Amygdala (tissue), 56 donors: ENCODE measurements at regions not wholly inside any gene's neighbourhood (a gene's known extent, or its start where the extent isn't known, plus 50 kb on each side); places are given as distances from the start of the nearest gene placed in this dataset.
"Not testable (repeated sequence)": the region's sequence is repeated elsewhere in the genome, so short reads cannot be mapped to it uniquely, and the experiment has no call there.

ENCODE experiments used
- DNase-seq, 56 donors: peaks; one replicate each; lab custom pipeline; 2025; lab: John Stamatoyannopoulos, UW

DNA sequence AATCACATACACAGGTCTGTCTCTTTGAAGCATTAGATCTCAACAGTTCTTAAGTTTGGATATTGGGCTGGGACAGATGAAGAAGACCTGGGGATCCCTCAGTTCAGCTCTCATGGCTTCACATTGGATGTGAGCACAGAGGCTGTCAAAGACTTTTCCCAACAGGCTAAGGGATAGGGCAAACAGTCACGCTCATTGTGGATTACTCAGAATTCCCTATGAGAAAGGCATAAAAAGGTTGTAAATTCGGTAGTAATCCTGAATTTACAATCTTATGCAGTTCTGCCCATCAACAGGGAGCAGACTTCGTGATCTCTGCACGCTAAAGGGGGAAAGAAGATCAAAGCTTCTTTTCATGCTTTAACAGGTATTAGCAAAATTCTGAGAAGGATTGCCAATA is 448.4 kb downstream of the DAD1 start:
- DNase-seq, result no peak

DNA sequence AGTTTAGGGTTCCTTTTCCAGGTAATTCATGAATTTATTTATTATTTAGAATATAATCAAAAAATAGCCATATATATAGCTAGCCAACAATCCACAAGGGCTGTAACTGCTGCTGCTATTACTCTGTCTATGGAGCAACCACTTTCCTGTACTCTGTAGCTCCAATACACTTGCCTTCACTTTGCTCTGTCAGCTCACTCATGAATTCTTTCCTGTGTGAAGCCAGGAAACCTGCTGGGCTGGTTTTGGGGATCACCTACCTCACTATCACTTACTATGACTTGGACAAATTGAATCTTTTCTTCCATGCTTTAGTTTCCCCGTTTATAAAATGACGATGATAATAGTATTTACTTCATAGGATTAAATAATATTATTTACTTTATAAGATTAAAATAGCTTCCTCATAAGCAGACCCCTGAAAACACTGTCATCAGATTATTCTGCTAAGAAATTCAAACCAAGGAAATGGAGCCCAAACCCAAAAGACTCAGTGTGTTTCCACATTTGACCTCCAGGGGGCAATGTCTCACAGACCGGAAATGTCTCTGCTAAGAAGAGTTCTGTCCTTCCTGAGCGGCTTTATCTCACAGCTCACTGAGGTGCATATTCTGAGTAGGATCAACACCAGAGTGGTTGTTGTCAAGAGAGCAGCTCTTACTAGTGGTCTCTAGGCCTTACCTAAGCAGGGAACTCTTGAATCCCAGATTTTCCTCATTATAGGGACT is 457.1 kb downstream of the DAD1 start:
- DNase-seq, result no peak

DNA sequence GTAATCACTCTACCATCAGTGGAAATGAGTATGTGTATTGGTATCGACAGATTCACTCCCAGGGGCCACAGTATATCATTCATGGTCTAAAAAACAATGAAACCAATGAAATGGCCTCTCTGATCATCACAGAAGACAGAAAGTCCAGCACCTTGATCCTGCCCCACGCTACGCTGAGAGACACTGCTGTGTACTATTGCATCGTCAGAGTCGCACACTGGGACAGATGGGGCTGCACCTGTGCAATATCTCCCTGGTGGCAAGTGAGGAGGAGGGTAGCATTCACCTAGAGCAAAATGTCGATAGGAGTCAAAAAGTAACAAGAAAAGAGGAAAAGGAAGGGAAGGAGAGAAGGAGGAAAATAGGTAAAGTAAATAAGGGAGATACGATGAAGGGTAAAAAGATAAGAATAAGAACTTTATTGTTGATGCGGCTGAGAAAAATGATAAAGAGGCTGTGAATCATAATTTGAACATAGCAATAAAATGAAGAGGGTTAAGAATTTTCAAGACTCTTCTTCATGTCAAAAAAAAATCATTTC is 450.5 kb upstream of the OR4E1 start:
- no peak for DNase-seq

DNA sequence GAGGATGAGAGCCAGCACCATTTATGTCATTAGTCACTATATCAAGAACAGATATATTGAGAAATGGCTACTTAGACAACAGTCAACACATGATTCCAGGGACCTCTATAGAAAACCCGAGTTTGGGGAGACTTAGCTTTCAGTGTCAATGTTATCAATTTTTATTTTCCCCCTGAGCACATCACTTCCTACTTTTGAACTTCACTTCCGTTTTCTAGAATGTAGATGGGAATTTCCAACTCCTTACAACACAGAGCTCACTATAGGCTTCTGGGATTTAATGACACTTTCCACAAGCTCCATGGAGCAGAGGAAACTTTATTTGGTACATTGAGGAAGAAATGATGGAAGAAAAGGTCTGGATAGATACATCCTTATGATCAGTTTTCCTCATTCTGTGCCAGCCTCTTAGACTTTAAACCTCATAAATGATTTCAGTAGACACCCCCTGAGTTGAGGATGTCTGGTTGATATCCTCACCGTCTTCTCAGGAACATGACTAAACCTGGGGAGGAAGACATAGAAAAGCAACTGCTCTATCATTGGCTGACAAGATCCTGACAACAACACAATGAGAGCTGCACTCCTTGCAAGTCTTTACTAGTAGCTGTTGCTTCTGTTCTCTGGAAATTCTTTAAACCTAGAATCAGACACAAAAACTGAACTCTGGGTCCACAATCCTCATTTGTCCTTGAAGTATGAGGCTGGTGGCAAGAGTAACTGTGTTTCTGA is 449.4 kb upstream of the OR4E1 start:
- no peak for DNase-seq

DNA sequence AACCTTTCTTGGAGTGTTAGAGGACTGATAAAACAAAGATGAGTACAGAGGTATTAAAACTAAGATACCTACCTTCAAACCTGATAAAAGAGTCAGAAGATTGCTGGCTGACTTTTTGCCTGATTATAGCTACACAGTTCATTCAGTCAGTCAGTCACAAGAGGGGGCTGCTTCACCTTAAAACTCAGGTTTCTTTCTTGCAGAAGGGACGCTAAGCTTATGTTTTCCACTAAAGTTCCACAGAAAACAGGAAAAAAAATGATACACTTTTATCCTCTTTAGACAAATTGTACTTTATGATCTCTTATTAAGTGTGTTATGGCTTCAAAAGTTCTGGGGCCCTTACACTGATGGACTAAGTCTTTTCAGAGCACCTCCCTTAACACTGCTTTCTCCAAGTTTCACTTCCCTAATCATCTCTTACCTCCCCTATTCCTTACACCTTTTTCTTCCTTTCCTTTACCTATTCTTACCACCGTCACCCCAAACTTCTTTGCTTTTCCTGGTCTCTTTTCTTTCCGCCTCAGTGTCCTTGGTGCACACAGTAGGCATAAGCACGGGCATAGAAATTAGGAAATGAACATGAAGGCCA is 448.7 kb upstream of the OR4E1 start:
- DNase-seq, result no peak

DNA sequence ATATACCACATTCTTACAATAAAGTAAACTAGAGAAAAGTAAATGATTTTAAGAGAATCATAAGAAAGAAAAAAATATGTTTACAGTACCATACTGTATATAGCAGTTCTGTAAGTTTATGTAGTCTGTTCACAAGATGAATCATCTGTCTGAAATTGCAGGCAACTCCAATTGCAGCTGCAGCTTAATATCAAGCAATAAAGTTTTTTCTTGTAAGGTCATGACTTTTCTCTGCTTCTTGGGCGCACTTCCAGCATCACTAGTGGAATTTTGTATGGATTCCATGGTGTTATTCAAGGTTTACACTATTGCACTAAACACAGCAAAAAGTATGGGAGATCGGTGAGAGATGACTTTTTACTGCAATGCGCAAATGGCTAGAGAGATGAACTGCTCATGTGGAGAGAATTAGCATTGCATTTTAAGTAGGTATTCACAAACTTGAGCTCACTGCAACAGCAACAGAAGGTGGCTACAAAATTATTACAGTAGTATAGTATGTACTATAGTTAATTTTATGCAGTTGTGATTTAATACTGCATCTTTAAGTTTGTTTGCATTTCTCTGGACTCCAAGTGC is 445.4 kb upstream of the OR4E1 start:
- DNase-seq, result no peak

DNA sequence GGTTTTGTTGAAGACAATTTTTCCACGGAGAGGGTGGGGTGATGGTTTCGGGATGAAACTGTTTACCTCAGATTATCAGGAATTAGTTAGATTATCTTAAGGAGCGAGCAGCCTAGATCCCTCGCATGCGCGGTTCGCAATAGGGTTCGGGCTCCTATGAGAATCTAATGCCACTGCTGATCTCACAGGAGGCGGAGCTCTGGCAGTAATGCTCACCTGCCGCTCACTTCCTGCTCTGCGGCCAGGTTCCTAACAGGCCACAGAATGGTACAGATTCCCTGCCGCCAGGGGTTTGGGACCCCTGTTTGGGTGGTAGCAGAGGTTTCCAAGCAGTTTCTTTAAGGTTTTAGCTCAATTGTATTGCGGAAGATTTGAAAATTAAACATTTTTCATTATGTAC is 439.8 kb upstream of the OR4E1 start:
- DNase-seq, result no peak

DNA sequence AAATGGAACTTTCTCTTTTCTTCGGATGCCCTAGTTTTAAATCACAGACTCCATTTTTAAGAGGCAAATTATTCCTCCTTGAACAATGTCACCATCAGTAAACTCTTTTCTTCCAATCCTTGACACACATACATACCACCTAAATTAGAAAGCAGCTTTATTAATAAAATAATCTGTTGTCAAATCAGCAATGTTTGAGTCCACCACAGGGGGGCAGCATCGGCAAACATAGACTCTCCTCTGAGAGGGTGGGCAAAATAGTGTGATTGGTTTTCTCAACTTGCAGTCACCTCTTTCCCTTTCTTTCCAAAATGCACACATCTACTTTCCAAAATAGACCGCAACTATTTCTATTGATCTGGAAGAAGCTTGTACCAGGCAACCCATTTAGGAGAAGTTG is 438.4 kb upstream of the OR4E1 start:
- DNase-seq, result peak in 2 of 56 donors; percentile 4

DNA sequence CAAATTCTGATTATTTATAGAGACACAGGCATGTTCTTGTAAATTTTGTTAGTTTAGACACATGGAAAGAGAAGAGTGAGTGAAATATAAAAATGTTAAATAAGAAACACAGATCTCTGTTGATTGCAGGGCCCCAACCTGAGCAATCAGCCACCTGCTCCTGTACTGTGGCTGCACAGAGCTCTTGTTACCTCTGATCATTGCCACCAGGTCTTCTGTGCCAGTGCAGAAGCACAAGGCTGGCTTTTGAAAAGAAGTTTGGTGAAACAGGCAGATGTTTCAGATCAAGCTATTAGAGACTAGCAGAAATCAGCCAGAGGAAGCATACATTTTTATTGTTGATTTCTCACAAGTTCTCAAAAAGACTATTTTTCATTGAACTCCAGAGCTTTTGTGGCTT is 434.1 kb upstream of the OR4E1 start:
- DNase-seq, result no peak

DNA sequence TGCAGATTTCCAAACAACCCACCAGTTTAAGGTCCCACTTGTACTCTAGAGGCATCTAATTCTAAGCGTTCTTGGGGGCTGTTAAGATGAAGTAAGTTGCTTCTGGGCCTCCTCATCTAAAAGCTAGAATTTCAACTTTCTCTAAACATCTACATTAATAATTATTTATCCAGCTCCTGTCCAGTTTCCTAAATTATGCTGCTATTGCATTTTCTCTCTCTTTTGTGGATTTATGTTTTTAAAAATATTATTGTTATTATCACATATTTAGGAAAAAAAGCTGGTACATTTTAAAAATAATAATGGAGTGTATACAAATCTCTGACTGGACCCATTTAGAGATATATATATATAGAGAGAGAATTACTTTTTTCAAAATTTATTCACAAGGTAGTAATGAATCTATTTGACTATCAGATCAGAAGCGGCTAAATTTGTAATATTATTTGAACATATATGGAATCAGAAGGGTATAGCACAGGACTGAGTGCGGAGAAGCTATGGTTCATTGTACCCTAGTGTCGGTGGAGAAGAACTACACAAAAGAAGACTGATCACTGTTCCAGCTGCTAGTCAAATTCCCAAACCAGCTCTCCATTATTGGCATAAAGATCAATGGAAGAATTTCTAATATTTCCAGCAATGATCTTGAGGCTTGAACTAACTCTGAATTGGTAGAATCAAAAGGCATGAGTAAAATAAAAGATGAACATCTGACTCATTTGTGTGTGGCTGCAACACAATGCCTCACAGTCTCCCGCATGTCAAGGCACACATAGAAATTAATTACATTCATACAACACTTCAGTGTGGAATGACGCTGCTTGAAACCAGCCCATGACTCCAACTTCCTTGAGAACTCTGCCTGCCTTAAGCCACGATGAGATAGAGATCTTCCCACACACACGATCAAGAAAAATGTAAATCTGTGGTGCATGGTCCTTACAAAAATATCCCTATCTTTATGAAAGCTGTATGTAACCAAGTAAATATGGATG is 433.4 kb upstream of the OR4E1 start:
- no peak for DNase-seq

DNA sequence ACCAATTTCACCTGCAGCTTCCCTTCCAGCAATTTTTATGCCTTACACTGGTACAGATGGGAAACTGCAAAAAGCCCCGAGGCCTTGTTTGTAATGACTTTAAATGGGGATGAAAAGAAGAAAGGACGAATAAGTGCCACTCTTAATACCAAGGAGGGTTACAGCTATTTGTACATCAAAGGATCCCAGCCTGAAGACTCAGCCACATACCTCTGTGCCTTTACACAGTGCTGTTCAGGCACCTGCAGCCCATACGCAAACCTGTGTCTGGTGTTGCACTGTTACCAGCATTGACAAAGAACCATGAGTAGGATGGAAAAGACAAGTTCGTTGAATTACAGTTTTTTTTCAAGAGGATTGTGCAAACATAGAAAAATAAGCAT is 432.0 kb upstream of the OR4E1 start:
- DNase-seq, result no peak

DNA sequence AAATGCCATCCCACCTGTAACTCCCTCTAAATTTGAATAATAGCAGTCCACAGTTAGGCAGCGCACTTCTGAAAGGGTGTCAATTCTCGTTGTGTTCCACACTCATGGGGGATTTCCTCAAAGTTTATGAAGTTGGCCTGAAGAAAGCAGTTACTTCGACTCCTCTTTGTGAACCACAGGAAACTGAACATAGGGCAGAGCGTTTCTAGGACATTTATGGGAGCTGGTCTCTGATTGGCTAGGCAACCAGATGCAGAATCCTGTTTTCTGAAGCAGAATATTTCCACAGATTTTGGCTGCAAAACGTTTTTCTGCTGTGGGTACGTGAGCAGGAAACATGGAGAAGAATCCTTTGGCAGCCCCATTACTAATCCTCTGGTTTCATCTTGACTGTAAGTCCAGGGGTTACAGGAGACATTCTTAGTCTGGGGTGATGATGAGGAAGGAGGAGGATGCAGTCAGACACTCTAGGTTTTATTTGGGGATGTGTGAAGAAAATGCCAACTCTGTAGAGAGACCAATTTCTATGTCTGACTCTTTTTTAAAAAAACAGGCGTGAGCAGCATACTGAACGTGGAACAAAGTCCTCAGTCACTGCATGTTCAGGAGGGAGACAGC is 431.5 kb upstream of the OR4E1 start:
- DNase-seq, result no peak

DNA sequence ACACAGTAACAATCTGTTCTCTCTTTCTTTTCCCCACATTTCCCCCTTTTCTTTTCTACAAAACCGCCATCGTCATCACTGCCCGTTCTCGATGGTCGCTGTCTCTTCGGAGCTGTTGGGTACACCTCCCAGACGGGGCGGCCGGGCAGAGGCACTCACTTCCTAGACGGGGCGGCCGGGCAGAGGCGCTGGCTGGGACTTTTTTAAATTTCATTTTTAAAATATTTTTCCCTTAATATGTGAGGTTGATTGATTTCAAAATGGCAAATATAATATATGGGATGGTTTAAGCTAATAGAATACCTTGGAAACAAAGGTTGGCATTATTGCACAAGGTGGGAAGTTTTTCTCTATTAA is 427.1 kb upstream of the OR4E1 start:
- not testable (repeated sequence) for DNase-seq

DNA sequence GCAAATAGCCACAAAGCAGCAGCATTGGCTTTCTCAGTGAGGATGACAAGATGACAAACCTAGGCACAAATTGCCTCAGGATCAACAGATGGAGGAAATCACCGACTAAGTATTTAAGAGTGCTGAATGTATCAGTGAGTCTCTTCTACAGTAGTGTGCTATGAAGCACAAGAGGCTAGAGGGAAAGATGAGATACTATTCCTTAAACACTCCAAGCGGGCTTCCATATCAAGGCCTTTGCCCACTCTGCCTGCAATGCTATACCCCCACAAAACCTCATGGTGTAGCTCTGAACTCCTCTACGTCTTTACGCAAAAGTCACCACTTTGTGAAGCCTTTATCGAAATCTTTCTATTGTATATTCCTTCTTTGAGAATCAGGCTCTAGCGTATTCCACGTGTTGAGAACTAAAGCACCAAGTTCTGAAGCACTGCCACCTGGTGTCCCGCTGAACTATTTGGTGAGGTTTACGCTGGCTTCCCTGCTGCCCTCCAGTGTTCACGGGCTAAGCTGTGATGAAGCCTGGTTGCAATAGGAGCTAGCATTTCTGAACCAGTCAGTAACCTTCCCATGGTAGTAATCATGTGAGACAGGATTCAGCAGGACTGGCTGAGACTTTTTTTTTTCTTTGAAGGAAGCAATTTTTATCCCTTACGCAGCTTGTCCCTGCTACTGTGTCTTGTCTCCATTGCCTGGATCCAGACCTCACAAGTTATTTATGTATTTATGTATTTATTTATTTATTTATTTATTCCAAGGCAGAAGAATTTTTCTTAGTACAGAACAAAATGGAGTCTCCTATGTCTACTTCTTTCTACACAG is 426.5 kb upstream of the OR4E1 start:
- peak in 27 of 56 donors; percentile 1 to 60 (median 10) for DNase-seq

DNA sequence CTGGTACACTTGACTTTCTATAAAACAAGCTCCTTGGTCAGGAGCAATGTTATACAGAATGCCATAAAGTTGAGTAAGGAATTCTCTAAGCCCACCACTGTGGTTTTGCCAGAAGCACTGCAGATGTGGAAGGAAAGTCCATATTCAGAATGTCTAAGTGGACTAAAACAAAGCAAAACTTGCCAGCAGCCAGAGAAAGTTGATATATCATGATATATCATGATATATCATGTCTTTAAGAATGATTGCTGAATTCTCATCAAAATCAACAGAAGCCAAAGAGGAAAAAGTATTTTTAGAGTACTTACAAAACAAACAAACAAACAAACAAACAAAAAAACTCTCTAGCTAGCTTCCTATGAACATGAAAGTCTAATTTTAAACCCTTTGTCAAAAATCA is 424.8 kb upstream of the OR4E1 start:
- no peak for DNase-seq

DNA sequence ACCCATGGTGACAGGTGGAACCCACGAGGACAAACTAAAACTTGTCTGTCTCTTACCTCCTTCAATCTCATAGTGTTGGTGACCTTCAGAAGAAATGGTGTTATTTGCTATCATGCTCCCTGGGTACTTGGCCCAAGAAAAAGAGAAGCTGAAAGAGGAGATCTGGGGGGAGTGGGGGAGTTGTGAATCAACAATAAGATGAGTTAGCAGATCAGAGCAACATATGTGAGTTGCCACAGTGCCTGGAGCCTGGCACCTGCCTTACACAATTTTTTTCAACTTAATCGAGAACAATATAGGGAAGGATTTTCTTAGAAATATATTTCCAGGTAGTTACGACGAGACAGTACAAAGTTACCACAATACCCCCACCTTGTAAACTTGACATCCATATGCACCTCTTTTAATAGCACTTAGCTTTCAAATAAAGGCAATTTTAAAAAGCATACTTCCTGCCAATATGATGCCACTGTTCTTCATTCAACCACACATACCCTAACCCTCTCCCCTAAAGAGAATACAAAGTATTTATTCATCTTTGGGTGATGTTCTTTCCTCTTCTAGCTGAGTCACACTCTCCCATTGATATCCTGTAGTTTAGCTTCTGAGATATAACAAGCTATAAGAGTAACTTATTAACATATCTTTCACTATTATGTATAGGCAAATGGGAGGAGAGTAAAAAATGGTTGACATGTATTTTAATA is 424.1 kb upstream of the OR4E1 start:
- DNase-seq, result no peak

DNA sequence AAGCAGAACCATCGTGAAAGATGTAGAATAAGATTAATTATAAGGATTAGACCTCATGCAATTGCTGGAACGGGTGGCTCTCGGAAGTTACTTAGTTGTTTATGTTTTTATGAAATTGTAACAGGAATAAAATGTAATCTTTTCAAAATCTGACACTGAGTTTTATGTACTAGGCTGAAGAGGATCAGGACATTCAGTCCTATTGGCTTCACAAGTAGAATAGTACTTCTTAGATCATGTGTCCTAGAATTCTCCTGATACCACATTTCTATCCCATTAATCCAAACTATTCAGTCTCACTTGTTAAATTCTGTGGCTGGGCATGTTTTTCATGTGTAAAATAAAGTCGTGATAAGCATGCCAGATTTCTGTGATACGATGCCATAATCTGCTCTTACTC is 423.5 kb upstream of the OR4E1 start:
- no peak for DNase-seq

DNA sequence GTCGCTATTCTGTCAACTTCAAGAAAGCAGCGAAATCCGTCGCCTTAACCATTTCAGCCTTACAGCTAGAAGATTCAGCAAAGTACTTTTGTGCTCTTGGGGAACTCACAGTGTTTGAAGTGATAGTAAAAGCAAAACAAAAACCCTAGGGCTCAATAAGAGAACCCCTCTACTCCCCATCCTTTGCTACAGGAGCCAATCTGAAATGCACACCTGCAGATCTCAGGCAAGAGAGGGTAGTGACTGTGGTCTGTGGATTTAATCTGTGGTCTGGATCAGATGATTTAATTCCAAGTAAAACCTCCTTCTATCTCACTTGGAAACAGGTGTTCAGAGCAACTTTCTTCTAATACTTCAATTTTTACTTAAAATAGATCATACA is 422.9 kb upstream of the OR4E1 start:
- DNase-seq, result no peak
